Heart left ventricle (tissue), 16 donors: ENCODE measurements at regions not wholly inside any gene's neighbourhood (a gene's known extent, or its start where the extent isn't known, plus 50 kb on each side); places are given as distances from the start of the nearest gene placed in this dataset.

ENCODE experiments used
- ATAC-seq, 4 donors: fragments of 200-7000 bp; cut with Tn5 transposase; one replicate each; pipeline ENCODE4 v1.9.1; 2020 to 2022; ENCODE audit warnings: moderate library complexity in 4 of 4, mild to moderate bottlenecking in 3 of 4, moderate number of reproducible peaks in 1 of 4
- DNase-seq, 5 donors: peaks; one replicate each; pipeline ENCODE4 v3.0.0-alpha.2; 2020
- H3K27ac ChIP-seq, 12 donors: fragments of 200-600 bp; sonication (generic) in 4 of 12; one replicate each; pipeline versions ENCODE4 v1.5.0 to v1.8.0; 2016 to 2022; ENCODE audit warnings: mild to moderate bottlenecking in 2 of 12
- H3K27me3 ChIP-seq, 9 donors: fragments of 200-600 bp; sonication (generic) in 2 of 9; one replicate each; pipeline versions ENCODE4 v1.5.1 to v1.8.0; 2016 to 2022; ENCODE audit warnings: mild to moderate bottlenecking in 3 of 9
- H3K36me3 ChIP-seq, 9 donors: fragments of 200-600 bp; sonication (generic) in 2 of 9; one replicate each; pipeline versions ENCODE4 v1.5.0 to v1.8.0; 2018 to 2022; ENCODE audit warnings: mild to moderate bottlenecking in 2 of 9
- H3K4me1 ChIP-seq, 12 donors: fragments of 200-600 bp; sonication (generic) in 4 of 12; one replicate each; pipeline versions ENCODE4 v1.5.0 to v1.8.0; 2016 to 2022; ENCODE audit warnings: mild to moderate bottlenecking in 3 of 12
- H3K4me3 ChIP-seq, 12 donors: fragments of 200-600 bp; sonication (generic) in 4 of 12; one replicate each; pipeline versions ENCODE4 v1.5.0 to v1.8.0; 2017 to 2022; ENCODE audit warnings: mild to moderate bottlenecking in 9 of 12, moderate library complexity in 4 of 12
- H3K9me3 ChIP-seq, 12 donors: fragments of 200-600 bp; sonication (generic) in 4 of 12; one replicate each; pipeline versions ENCODE4 v1.5.0 to v1.8.0; 2016 to 2022; ENCODE audit warnings: mild to moderate bottlenecking in 1 of 12
- POLR2A ChIP-seq, 2 donors: fragments of 450-650 bp; IDR thresholded peaks; one replicate each; pipeline ENCODE4 v1.6.1; 2017; ENCODE audit warnings: antibody characterized with exemption in 2 of 2, mild to moderate bottlenecking in 2 of 2, moderate library complexity in 2 of 2
- WGBS, 4 donors: extraction: QIAGEN DNeasy Blood & Tissue Kit in 2 of 4; methylation state at CpG; one replicate each; pipeline versions ENCODE4 v1.1.5 to v1.1.7; 2013 to 2018; 5-methylcytosine and 5-hydroxymethylcytosine counted together
- intact Hi-C, 10 donors: fragments of 100-400 bp; cut with DNase I; formaldehyde crosslinking; loops; one replicate each; pipeline versions ENCODE4 v1.11.1 to v1.14.2; 2022
- TF ChIP-seq, protein P1 (sequence below), 12 donors: fragments of 200-600 bp; sonication (generic) in 4 of 12; IDR thresholded peaks; one replicate each; pipeline versions ENCODE4 v1.5.0 to v1.8.0; 2018 to 2022; ENCODE audit warnings: antibody characterized with exemption in 12 of 12, mild to moderate bottlenecking in 5 of 12
- donor health status: ischemic (EF 13 %, LVEDD 7.1; RV severe dilation, severe dysfunction).
- donor health status: healthy with polysubstance abuse.
- donor health status: DM: no; HTN: yes; CAD: no.
- donor health status: DM: no; HTN: no; CAD: no.
- donor health status: ischemic (EF 25% LVEDD 6.9; RV normal size, moderate dysfunction).
- donor health status: ischemic (EF 25% LVEDD 5.7; RV mildly dilated, moderate dysfunction).
- donor health status: healthy.
- donor health status: DM: yes; HTN: yes; CAD: no.
- donor health status: ischemic (EF 35%, LVEDD 5.7; RV mildly dilated, moderate dysfunction).
- donor health status: nonischemic (EF 11% LVEDD 7.7; RV severe dilation, severe dysfunction).
- donor health status: DM: yes; HTN: yes; CAD: no.
- donor health status: PGD.
- donor health status: ischemic (EF 29% LVEDD 5.4; RV normal size, mild dysfunction).
- donor health status: nonischemic (EF 23%, LVEDD 6.1; RV moderate dilation, normal function).

GRCh38 chr4:79209822-79210635 is 115.8 kb downstream of the NAA11 start:
- Histone ChIP-seq H3K27me3 (no peaks in the 10 kb centered on the region), H3K4me3 (no peak overlapping the region), H3K4me1 (peaks cover 0 to 4% (median 0%) of the 10 kb centered on the region in 12 donors), H3K36me3 (no peaks in the 10 kb centered on the region), H3K9me3 (peaks cover 0 to 23% (median 0%) of the 10 kb centered on the region in 12 donors), H3K27ac (no peak overlapping the region)
- ATAC-seq (no peak), DNase-seq (peak in 1 of 5 donors; percentile 9)
- 68 to 74% (median 71%) methylated on average over 14 of the region's 14 CpGs for WGBS, 4 donors
- intact Hi-C loops = no loop called here
- TF ChIP-seq POLR2A (IDR thresholded peaks at IDR 0.05) = no peak
- TF ChIP-seq, protein P1, sequence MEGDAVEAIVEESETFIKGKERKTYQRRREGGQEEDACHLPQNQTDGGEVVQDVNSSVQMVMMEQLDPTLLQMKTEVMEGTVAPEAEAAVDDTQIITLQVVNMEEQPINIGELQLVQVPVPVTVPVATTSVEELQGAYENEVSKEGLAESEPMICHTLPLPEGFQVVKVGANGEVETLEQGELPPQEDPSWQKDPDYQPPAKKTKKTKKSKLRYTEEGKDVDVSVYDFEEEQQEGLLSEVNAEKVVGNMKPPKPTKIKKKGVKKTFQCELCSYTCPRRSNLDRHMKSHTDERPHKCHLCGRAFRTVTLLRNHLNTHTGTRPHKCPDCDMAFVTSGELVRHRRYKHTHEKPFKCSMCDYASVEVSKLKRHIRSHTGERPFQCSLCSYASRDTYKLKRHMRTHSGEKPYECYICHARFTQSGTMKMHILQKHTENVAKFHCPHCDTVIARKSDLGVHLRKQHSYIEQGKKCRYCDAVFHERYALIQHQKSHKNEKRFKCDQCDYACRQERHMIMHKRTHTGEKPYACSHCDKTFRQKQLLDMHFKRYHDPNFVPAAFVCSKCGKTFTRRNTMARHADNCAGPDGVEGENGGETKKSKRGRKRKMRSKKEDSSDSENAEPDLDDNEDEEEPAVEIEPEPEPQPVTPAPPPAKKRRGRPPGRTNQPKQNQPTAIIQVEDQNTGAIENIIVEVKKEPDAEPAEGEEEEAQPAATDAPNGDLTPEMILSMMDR (IDR thresholded peaks at IDR 0.05) = no peak

GRCh38 chr4:79209081-79209480 is 116.8 kb downstream of the NAA11 start:
- 83 to 93% (median 87%) methylated on average over 3 of the region's 3 CpGs for WGBS, 4 donors
- peaks cover 0 to 24% (median 0%) of the 10 kb centered on the region in 12 donors for H3K9me3 ChIP-seq
- no peak for DNase-seq
- TF ChIP-seq, protein P1 (IDR thresholded peaks at IDR 0.05) = no peak
- TF ChIP-seq POLR2A (IDR thresholded peaks at IDR 0.05) = no peak
- ATAC-seq = no peak
- intact Hi-C loops = no loop called here
- H3K4me1 ChIP-seq = peaks cover 0 to 4% (median 0%) of the 10 kb centered on the region in 12 donors
- H3K36me3 ChIP-seq = no peaks in the 10 kb centered on the region
- H3K27ac ChIP-seq = no peak overlapping the region
- no peak overlapping the region for H3K4me3 ChIP-seq
- H3K27me3 ChIP-seq = no peaks in the 10 kb centered on the region

GRCh38 chr4:79207281-79207680 is 118.6 kb downstream of the NAA11 start:
- no peak for ATAC-seq
- Histone ChIP-seq H3K9me3 (peaks cover 0 to 24% (median 0%) of the 10 kb centered on the region in 12 donors), H3K27ac (no peak overlapping the region), H3K4me3 (no peak overlapping the region), H3K36me3 (no peaks in the 10 kb centered on the region), H3K4me1 (peaks cover 0 to 4% (median 0%) of the 10 kb centered on the region in 12 donors), H3K27me3 (no peaks in the 10 kb centered on the region)
- TF ChIP-seq, protein P1 (IDR thresholded peaks at IDR 0.05) = no peak
- TF ChIP-seq POLR2A (IDR thresholded peaks at IDR 0.05) = no peak
- no peak for DNase-seq
- intact Hi-C loops = no loop called here

DNA sequence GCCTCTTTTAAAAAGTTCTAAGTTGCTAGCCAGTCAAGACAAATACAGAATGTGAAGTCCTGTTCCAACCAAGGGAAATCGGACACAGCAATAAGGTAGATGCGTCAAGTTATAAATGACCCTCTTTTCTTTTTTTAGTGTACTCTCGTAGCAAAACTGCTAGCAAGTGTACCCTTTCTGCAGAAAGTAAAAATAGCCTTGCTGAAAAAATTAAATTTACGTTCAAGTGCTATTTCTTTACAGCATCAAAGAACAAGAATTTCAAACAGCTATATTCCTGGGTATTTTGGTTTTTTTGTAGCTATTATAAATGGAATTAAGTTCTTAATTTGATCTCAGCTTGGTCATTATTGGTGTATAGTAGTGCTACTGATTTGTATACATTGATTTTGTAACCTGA is 119.2 kb downstream of the NAA11 start:
- peaks cover 0 to 4% (median 0%) of the 10 kb centered on the region in 12 donors for H3K4me1 ChIP-seq
- no peak for DNase-seq
- TF ChIP-seq, protein P1 (IDR thresholded peaks at IDR 0.05) = no peak
- TF ChIP-seq POLR2A (IDR thresholded peaks at IDR 0.05) = no peak
- intact Hi-C loops = no loop called here
- no peak overlapping the region for H3K4me3 ChIP-seq
- ATAC-seq = no peak
- H3K9me3 ChIP-seq = peaks cover 0 to 24% (median 0%) of the 10 kb centered on the region in 12 donors
- no peaks in the 10 kb centered on the region for H3K36me3 ChIP-seq
- 88 to 92% (median 90%) methylated on average over 4 of the region's 4 CpGs for WGBS, 4 donors
- no peak overlapping the region for H3K27ac ChIP-seq
- no peaks in the 10 kb centered on the region for H3K27me3 ChIP-seq
